ENCODE measurements at regions not wholly inside any gene's neighbourhood (a gene's known extent, or its start where the extent isn't known, plus 50 kb on each side); places are given as distances from the start of the nearest gene placed in this dataset.

DNA sequence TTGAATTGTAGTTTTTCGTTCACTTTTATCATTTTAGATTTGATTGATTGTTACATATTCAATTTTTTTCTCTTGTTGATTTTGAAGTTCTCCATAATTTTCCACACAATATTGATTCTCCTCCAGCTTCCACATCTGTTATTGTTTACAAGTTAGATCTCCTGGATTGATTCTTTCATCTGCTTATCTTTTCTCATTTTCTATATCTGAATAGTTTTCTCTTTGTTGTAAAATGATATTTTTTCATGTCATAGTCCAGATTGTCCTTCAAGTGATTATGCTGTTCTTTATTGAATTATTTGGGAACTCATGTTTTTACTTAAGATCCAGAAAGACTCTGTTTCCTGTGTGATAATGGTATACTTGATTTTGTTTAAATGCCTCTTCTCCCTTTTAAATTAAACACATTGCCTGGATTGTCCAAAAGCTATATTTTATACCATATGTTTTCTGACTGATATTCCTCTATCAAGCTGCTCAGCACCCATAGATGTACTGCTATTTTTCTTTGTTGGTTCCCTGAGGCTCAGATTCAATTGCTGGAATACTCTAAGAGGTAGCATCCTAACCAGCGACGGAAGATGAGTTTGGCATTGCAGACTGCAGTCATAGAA is 206.6 kb upstream of the PRR16 start:
- no peaks in the 10 kb centered on the region for H3K4me1 ChIP-seq
- TF ChIP-seq POLR2A (IDR thresholded peaks at IDR 0.05), result no peak
- TF ChIP-seq, protein P1, sequence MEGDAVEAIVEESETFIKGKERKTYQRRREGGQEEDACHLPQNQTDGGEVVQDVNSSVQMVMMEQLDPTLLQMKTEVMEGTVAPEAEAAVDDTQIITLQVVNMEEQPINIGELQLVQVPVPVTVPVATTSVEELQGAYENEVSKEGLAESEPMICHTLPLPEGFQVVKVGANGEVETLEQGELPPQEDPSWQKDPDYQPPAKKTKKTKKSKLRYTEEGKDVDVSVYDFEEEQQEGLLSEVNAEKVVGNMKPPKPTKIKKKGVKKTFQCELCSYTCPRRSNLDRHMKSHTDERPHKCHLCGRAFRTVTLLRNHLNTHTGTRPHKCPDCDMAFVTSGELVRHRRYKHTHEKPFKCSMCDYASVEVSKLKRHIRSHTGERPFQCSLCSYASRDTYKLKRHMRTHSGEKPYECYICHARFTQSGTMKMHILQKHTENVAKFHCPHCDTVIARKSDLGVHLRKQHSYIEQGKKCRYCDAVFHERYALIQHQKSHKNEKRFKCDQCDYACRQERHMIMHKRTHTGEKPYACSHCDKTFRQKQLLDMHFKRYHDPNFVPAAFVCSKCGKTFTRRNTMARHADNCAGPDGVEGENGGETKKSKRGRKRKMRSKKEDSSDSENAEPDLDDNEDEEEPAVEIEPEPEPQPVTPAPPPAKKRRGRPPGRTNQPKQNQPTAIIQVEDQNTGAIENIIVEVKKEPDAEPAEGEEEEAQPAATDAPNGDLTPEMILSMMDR (IDR thresholded peaks at IDR 0.05), result no peak
- no peak for DNase-seq
- H3K27ac ChIP-seq, result no peak overlapping the region
- ATAC-seq, result no peak
- 55% methylated on average over 3 of the region's 3 CpGs for WGBS (ENCODE audit: insufficient coverage, low coverage, low lambda C conversion rate, missing lambda C conversion rate)
- H3K36me3 ChIP-seq, result no peaks in the 10 kb centered on the region
- no peak overlapping the region for H3K4me3 ChIP-seq
- intact Hi-C loops (cut with DNase I), result no loop called here
- no peaks in the 10 kb centered on the region for H3K9me3 ChIP-seq
- H3K27me3 ChIP-seq, result no peaks in the 10 kb centered on the region

DNA sequence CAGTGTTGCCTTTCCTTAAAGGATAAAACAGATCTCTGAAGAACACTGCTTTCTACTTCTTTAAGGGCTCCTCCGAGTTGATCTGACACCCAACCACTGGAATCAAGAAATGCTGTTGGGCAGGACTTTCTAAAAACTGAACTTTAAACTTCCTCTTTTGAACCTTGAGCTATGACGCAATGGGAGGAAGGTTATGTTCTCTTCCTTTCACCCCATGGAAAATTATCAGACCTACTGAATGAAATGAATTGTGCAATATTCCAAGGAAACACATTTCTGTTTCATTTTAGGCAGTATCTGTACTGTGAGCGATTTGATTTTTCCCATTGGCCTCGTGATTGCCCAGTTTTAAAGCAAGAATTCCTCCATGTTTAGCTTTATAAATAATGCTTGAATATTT is 206.0 kb upstream of the PRR16 start:
- intact Hi-C loops (cut with DNase I), result no loop called here
- Histone ChIP-seq H3K27ac (no peak overlapping the region), H3K36me3 (no peaks in the 10 kb centered on the region), H3K9me3 (no peaks in the 10 kb centered on the region), H3K4me1 (no peaks in the 10 kb centered on the region), H3K4me3 (no peak overlapping the region), H3K27me3 (no peaks in the 10 kb centered on the region)
- ATAC-seq (peak; percentile 47 to 74 (median 61)), DNase-seq (no peak)
- no peak for TF ChIP-seq POLR2A (IDR thresholded peaks at IDR 0.05)
- TF ChIP-seq, protein P1 (IDR thresholded peaks at IDR 0.05), result no peak
- WGBS (ENCODE audit: insufficient coverage, low coverage, low lambda C conversion rate, missing lambda C conversion rate), result 24% methylated on average over 4 of the region's 4 CpGs

DNA sequence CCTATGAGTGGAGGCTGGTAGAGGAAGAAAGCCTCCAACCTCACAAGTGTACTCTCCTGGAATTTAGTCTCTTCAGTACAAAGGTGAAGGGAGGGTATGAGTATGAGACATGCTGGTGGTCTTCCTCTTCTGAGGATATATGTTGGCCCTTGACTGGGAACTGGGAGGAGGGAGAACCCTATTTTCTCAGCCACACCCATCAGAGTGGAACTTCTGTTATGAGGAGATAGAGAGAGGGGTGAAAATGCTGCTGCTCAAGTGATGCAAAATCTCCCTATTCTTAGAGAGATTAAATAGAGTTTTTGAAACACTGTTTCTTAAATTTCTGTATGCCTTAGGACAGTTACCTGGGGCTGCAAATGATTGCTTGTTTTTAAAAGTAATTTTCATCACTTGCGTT is 203.4 kb upstream of the PRR16 start:
- Histone ChIP-seq H3K27me3 (no peaks in the 10 kb centered on the region), H3K9me3 (no peaks in the 10 kb centered on the region), H3K4me3 (no peak overlapping the region), H3K4me1 (no peaks in the 10 kb centered on the region), H3K36me3 (no peaks in the 10 kb centered on the region), H3K27ac (no peak overlapping the region)
- ATAC-seq (no peak), DNase-seq (no peak)
- TF ChIP-seq, protein P1 (IDR thresholded peaks at IDR 0.05), result no peak
- TF ChIP-seq POLR2A (IDR thresholded peaks at IDR 0.05), result no peak
- 69% methylated on average over 1 of the region's 1 CpG for WGBS (ENCODE audit: insufficient coverage, low coverage, low lambda C conversion rate, missing lambda C conversion rate)
- intact Hi-C loops (cut with DNase I), result no loop called here

DNA sequence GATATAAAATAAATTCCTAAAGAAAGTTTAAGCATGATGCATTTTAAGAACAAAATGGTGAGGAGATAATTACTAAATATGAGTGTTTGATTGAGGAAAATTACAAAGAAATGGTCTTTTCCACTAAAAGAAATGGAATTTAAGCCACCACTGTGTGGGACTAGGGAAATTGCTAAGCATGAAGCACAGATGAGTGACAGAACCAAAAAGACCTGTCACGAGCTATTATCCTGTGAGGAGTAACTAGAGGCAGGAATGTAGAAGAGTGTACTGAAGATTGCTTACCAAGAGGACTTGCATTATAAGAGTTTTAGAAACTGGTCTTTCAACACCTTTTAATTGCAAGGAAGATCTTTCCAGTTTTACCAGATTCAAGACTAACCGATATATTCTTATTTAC is 193.6 kb upstream of the PRR16 start:
- Histone ChIP-seq H3K27me3 (no peaks in the 10 kb centered on the region), H3K36me3 (no peaks in the 10 kb centered on the region), H3K4me3 (no peak overlapping the region), H3K4me1 (no peaks in the 10 kb centered on the region), H3K9me3 (no peaks in the 10 kb centered on the region), H3K27ac (no peak overlapping the region)
- WGBS (ENCODE audit: insufficient coverage, low coverage, low lambda C conversion rate, missing lambda C conversion rate), result 41% methylated on average over 2 of the region's 2 CpGs
- TF ChIP-seq, protein P1 (IDR thresholded peaks at IDR 0.05), result no peak
- TF ChIP-seq POLR2A (IDR thresholded peaks at IDR 0.05), result no peak
- intact Hi-C loops (cut with DNase I), result no loop called here
- DNase-seq (no peak), ATAC-seq (no peak)

DNA sequence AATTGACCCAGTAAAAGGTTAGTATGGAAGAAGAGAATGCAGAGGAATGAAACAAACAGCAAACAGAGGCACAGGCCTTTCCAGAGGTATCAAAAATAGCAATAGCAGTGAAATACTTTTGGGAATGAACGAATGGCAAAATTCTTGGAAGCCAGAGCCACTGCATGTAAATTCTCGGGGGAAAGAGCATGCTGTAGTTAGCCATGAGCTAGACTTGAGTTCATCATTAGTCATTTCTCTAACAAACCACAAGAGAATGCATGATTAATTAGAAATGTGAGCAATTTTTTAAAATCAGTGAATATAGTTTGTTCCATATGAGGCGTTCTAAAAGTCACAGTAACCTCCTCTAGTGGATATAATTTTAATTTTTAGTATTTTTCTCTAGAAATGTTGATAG is 170.3 kb upstream of the PRR16 start:
- H3K27me3 ChIP-seq, result no peaks in the 10 kb centered on the region
- no peaks in the 10 kb centered on the region for H3K9me3 ChIP-seq
- ATAC-seq (no peak), DNase-seq (no peak)
- TF ChIP-seq POLR2A (IDR thresholded peaks at IDR 0.05), result no peak
- TF ChIP-seq, protein P1 (IDR thresholded peaks at IDR 0.05), result no peak
- 43% methylated on average over 3 of the region's 3 CpGs for WGBS (ENCODE audit: insufficient coverage, low coverage, low lambda C conversion rate, missing lambda C conversion rate)
- no peaks in the 10 kb centered on the region for H3K36me3 ChIP-seq
- H3K4me3 ChIP-seq, result no peak overlapping the region
- H3K4me1 ChIP-seq, result no peaks in the 10 kb centered on the region
- H3K27ac ChIP-seq, result no peak overlapping the region
- intact Hi-C loops (cut with DNase I), result no loop called here

Measured in right lobe of liver (tissue), 6 donors.